IMR-90 (cell line): ENCODE measurements at regions not wholly inside any gene's neighbourhood (a gene's known extent, or its start where the extent isn't known, plus 50 kb on each side); places are given as distances from the start of the nearest gene placed in this dataset.

ENCODE experiments used
- ATAC-seq: fragments of 200-7000 bp; cut with Tn5 transposase; 2 replicates; pipeline ENCODE4 v1.9.1; 2020; ENCODE audit warnings: low read depth, mild to moderate bottlenecking, moderate library complexity
- BruUV-seq: library from RNA; stranded (reverse); fragments of 400-500 nt; replicated peaks from 2 replicates; lab custom pipeline; 2021; lab: Mats Ljungman, UMichigan
- CTCF ChIA-PET: fragments of 300-600 bp; formaldehyde crosslinking; extraction: SDS; loops from one replicate; lab custom pipeline; 2021; ENCODE audit warnings: antibody characterized with exemption; lab: Yijun Ruan, JAX
- POLR2A ChIA-PET: fragments of 300-600 bp; sonication (Branson Sonifier 250); formaldehyde crosslinking; loops from one replicate; lab custom pipeline; 2022; ENCODE audit warnings: antibody characterized with exemption; ENCODE audit not compliant: unreplicated experiment; lab: Charles Lee
- DNase-seq: peaks from one replicate; pipeline ENCODE4 v3.0.0; 2013
- H2AFZ ChIP-seq: replicated peaks from 2 replicates; pipeline ENCODE3; 2013; ENCODE audit warnings: low read length, mild to moderate bottlenecking; ENCODE audit not compliant: poor library complexity
- H2AK5ac ChIP-seq: 2 replicates; pipeline ENCODE4 v1.6.1; 2013; ENCODE audit warnings: low read depth, low read length, inconsistent platforms
- H2AK9ac ChIP-seq: replicated peaks from 2 replicates; pipeline ENCODE3; 2013; ENCODE audit warnings: mild to moderate bottlenecking, low read depth, low read length, moderate library complexity; ENCODE audit not compliant: poor library complexity
- H2BK120ac ChIP-seq: 2 replicates; pipeline ENCODE4 v1.6.1; 2013; ENCODE audit warnings: low read depth, low read length, inconsistent platforms
- H2BK15ac ChIP-seq: 3 replicates; pipeline ENCODE4 v1.6.1; 2013; ENCODE audit warnings: low read depth, low read length, inconsistent platforms
- H2BK20ac ChIP-seq: 2 replicates; pipeline ENCODE4 v1.6.1; 2013; ENCODE audit warnings: low read depth, mild to moderate bottlenecking, inconsistent platforms, low read length, moderate library complexity
- H2BK5ac ChIP-seq: 2 replicates; pipeline ENCODE4 v1.6.1; 2013; ENCODE audit warnings: mild to moderate bottlenecking, low read depth, low read length, inconsistent platforms; ENCODE audit not compliant: poor library complexity, severe bottlenecking
- H3K14ac ChIP-seq: replicated peaks from 2 replicates; pipeline ENCODE4 v1.6.1; 2013; ENCODE audit warnings: low read depth, low read length, inconsistent platforms
- H3K18ac ChIP-seq: 2 replicates; pipeline ENCODE4 v1.6.1; 2013; ENCODE audit warnings: low read depth, low read length, control low read depth
- H3K23ac ChIP-seq: 2 replicates; pipeline ENCODE4 v1.6.1; 2013; ENCODE audit warnings: low read depth, low read length, inconsistent platforms
- H3K27ac ChIP-seq: 2 replicates; pipeline ENCODE4 v1.5.1; 2013; ENCODE audit warnings: mild to moderate bottlenecking, control low read depth, low read length; ENCODE audit not compliant: insufficient read depth
- H3K27me3 ChIP-seq: 2 replicates; pipeline ENCODE4 v1.6.1; 2013; ENCODE audit warnings: low read length; ENCODE audit not compliant: control insufficient read depth, insufficient read depth
- H3K36me3 ChIP-seq: 2 replicates; pipeline ENCODE4 v1.6.1; 2013; ENCODE audit warnings: low read length, mixed read lengths; ENCODE audit not compliant: control insufficient read depth, insufficient read depth
- H3K4ac ChIP-seq: 2 replicates; pipeline ENCODE4 v1.6.1; 2013; ENCODE audit warnings: low read depth, low read length, inconsistent platforms
- H3K4me1 ChIP-seq: 2 replicates; pipeline ENCODE4 v1.6.1; 2013; ENCODE audit warnings: low read length, mixed read lengths; ENCODE audit not compliant: control insufficient read depth, insufficient read depth
- H3K4me2 ChIP-seq: 2 replicates; pipeline ENCODE4 v1.6.1; 2013; ENCODE audit warnings: low read depth, mild to moderate bottlenecking, control low read depth, low read length, moderate library complexity
- H3K4me3 ChIP-seq: 2 replicates; pipeline ENCODE4 v1.5.1; 2013; ENCODE audit warnings: low read depth, mild to moderate bottlenecking, control low read depth, low read length, moderate library complexity; ENCODE audit not compliant: insufficient read depth
- H3K56ac ChIP-seq: 2 replicates; pipeline ENCODE4 v1.6.1; 2013; ENCODE audit warnings: low read length, inconsistent platforms; ENCODE audit not compliant: insufficient read depth; ENCODE audit errors: extremely low read depth
- H3K79me1 ChIP-seq, 2 experiments: 2 replicates each; pipeline ENCODE4 v1.6.1; 2013; ENCODE audit warnings: low read length in 2 of 2, inconsistent platforms in 1 of 2, low read depth in 1 of 2
- H3K9ac ChIP-seq: 2 replicates; pipeline ENCODE4 v1.6.1; 2013; ENCODE audit warnings: low read depth, low read length, control low read depth
- H3K9me1 ChIP-seq: 2 replicates; pipeline ENCODE4 v1.6.1; 2013; ENCODE audit warnings: low read length, inconsistent platforms; ENCODE audit not compliant: insufficient read depth
- H3K9me3 ChIP-seq: 2 replicates; pipeline ENCODE4 v1.6.1; 2013; ENCODE audit warnings: low read length; ENCODE audit not compliant: control insufficient read depth, insufficient read depth
- H4K20me1 ChIP-seq: 2 replicates; pipeline ENCODE4 v1.6.1; 2013; ENCODE audit warnings: low read length, inconsistent platforms; ENCODE audit not compliant: insufficient read depth
- H4K5ac ChIP-seq: 2 replicates; pipeline ENCODE4 v1.6.1; 2013; ENCODE audit warnings: mild to moderate bottlenecking, low read depth, low read length, control low read depth
- H4K8ac ChIP-seq, 2 experiments: 2 replicates each; pipeline ENCODE4 v1.6.1; 2013; ENCODE audit warnings: low read depth in 2 of 2, low read length in 2 of 2, control low read depth in 1 of 2, inconsistent platforms in 1 of 2
- H4K91ac ChIP-seq: 2 replicates; pipeline ENCODE4 v1.6.1; 2013; ENCODE audit warnings: low read depth, low read length, inconsistent platforms; ENCODE audit not compliant: insufficient read depth
- CTCF ChIP-seq: conservative IDR thresholded peaks from 2 replicates; pipeline ENCODE4 v1.5.1; 2012; ENCODE audit warnings: mild to moderate bottlenecking, low read depth, low read length, improper control_type of control experiment
- MAFK ChIP-seq: IDR thresholded peaks from 2 replicates; pipeline ENCODE4 v1.6.1; 2012; ENCODE audit warnings: low read depth, low read length, improper control_type of control experiment
- MAZ ChIP-seq: IDR thresholded peaks from 2 replicates; pipeline ENCODE4 v1.6.1; 2012; ENCODE audit warnings: low read depth, mild to moderate bottlenecking, low read length, improper control_type of control experiment, moderate library complexity, borderline replicate concordance
- MXI1 ChIP-seq: IDR thresholded peaks from 2 replicates; pipeline ENCODE4 v1.6.1; 2012; ENCODE audit warnings: low read depth, mild to moderate bottlenecking, low read length, moderate library complexity, borderline replicate concordance
- RCOR1 ChIP-seq: IDR thresholded peaks from 2 replicates; pipeline ENCODE4 v1.6.1; 2012; ENCODE audit warnings: mild to moderate bottlenecking, low read length, improper control_type of control experiment; ENCODE audit not compliant: insufficient replicate concordance
- SMC3 ChIP-seq: fragments of 150-350 bp; IDR thresholded peaks from 2 replicates; pipeline ENCODE4 v1.6.1; 2016; ENCODE audit warnings: low read depth, mild to moderate bottlenecking, antibody characterized with exemption, low read length, moderate library complexity
- USF2 ChIP-seq: fragments of 150-350 bp; IDR thresholded peaks from 2 replicates; pipeline ENCODE4 v1.6.1; 2017; ENCODE audit warnings: mild to moderate bottlenecking, antibody characterized with exemption, low read length, low read depth
- dilution Hi-C: fragments of 300-500 bp; cut with HindIII; formaldehyde crosslinking; loops from one replicate; pipeline ENCODE4 v1.14.3; 2018; ENCODE audit warnings: low sequenced_read_pairs; ENCODE audit not compliant: unreplicated experiment
- in situ Hi-C: fragments of 300-500 bp; cut with MboI; formaldehyde crosslinking; loops from 3 replicates; pipeline ENCODE4 v1.14.3; 2019; ENCODE audit warnings: low sequenced_read_pairs, inconsistent platforms, mixed read lengths
- intact Hi-C: fragments of 100-400 bp; cut with micrococcal nuclease; formaldehyde crosslinking; loops from 2 replicates; pipeline ENCODE4 v1.10.0; 2022

GRCh38 chr12:104834607-104835006, 123.5 kb downstream of the SLC41A2 start:
- in situ Hi-C loops (no loop called here), intact Hi-C loops (no loop called here), dilution Hi-C loops (no loop called here)
- no peak overlapping the region for H3K18ac ChIP-seq
- H3K23ac ChIP-seq, result no peak overlapping the region
- no TSS peak for BruUV-seq
- H3K27ac ChIP-seq, result no peak overlapping the region
- no peak overlapping the region for H3K4me2 ChIP-seq
- no peak overlapping the region for H4K91ac ChIP-seq
- H2BK20ac ChIP-seq, result no peak overlapping the region
- H3K4me3 ChIP-seq, result no peak overlapping the region
- H2BK5ac ChIP-seq, result no peak overlapping the region
- no peaks in the 10 kb centered on the region for H3K9me1 ChIP-seq
- H2BK120ac ChIP-seq, result no peak overlapping the region
- H4K5ac ChIP-seq, result no peak overlapping the region
- H3K14ac ChIP-seq, result no peak overlapping the region
- H2BK15ac ChIP-seq, result no peak overlapping the region
- H3K4ac ChIP-seq, result no peak overlapping the region
- no peak overlapping the region for H2AK9ac ChIP-seq
- ChIA-PET POLR2A (interaction anchor here (0.6 kb wide), 1 partner anchor 324 kb away, joined by 3 read pairs; no protein-coding TSS in a partner anchor), CTCF (no interaction called here)
- H3K79me1 ChIP-seq, result no peaks in the 10 kb centered on the region
- H2AK5ac ChIP-seq, result no peak overlapping the region
- TF ChIP-seq SMC3 (no peak), RCOR1 (no peak), USF2 (no peak), CTCF (no peak), MAFK (no peak), MAZ (no peak), MXI1 (no peak)
- H4K20me1 ChIP-seq, result no peaks in the 10 kb centered on the region
- ATAC-seq (no peak), DNase-seq (no peak)
- H2AFZ ChIP-seq, result no peak overlapping the region
- no peaks in the 10 kb centered on the region for H3K9me3 ChIP-seq
- H3K4me1 ChIP-seq, result no peaks in the 10 kb centered on the region
- H3K27me3 ChIP-seq, result no peaks in the 10 kb centered on the region
- H4K8ac ChIP-seq, result no peak overlapping the region
- no peaks in the 10 kb centered on the region for H3K36me3 ChIP-seq
- no peak overlapping the region for H3K9ac ChIP-seq
- H3K56ac ChIP-seq, result no peak overlapping the region
